Activated T-cell treated with anti-CD3 and anti-CD28 coated beads, Interleukin-2, amount 50 U/mL, for 4 hours (primary cell): ENCODE measurements at regions not wholly inside any gene's neighbourhood (a gene's known extent, or its start where the extent isn't known, plus 50 kb on each side); places are given as distances from the start of the nearest gene placed in this dataset.
"Not testable (repeated sequence)": the region's sequence is repeated elsewhere in the genome, so short reads cannot be mapped to it uniquely, and the experiment has no call there.

Experiments
- ATAC-seq, 2 donors: fragments of 200-7000 bp; cut with Tn5 transposase; one replicate each; pipeline ENCODE4 v1.10.0; 2021
- DNase-seq: peaks from one replicate; pipeline ENCODE4 v3.0.0-alpha.2; 2020
- H3K27me3 Mint-ChIP-seq: one replicate; pipeline ENCODE4 v1.8.0; 2021; ENCODE audit warnings: low read depth, mixed read lengths
- H3K36me3 Mint-ChIP-seq: one replicate; pipeline ENCODE4 v1.8.0; 2022; ENCODE audit warnings: mixed read lengths; ENCODE audit not compliant: insufficient read depth
- H3K4me1 Mint-ChIP-seq: one replicate; pipeline ENCODE4 v1.8.0; 2021; ENCODE audit warnings: low read depth, mixed read lengths
- H3K4me3 Mint-ChIP-seq: one replicate; pipeline ENCODE4 v1.8.0; 2021; ENCODE audit warnings: mild to moderate bottlenecking, moderate library complexity, mixed read lengths
- H3K9me3 Mint-ChIP-seq: one replicate; pipeline ENCODE4 v1.8.0; 2021; ENCODE audit warnings: mixed read lengths

DNA sequence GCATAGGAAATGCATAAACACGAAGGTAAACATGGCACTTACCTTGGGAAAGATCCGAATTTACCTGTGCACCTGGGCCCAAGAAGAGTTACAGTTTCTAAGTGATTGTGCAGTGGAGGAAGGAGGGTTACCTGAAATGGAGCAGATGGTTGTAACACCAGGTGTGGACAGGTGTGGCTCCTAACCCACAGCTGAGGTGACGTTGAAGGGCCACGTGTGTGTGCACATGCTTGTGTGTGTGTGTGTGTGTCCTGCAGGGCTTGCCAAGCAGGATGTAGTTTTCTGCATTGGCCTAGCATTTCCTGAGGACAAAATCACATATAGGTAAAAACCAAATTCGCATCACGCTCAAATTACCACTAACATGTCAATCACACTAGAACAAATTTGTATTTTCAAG lies 240.8 kb downstream of the ANKRD60 start:
- DNase-seq = no peak
- Mint-ChIP-seq H3K27me3 (peaks cover 12% of the 10 kb centered on the region), H3K4me1 (no peaks in the 10 kb centered on the region), H3K36me3 (no peaks in the 10 kb centered on the region), H3K4me3 (no peak overlapping the region), H3K9me3 (no peaks in the 10 kb centered on the region)
- no peak for ATAC-seq

DNA sequence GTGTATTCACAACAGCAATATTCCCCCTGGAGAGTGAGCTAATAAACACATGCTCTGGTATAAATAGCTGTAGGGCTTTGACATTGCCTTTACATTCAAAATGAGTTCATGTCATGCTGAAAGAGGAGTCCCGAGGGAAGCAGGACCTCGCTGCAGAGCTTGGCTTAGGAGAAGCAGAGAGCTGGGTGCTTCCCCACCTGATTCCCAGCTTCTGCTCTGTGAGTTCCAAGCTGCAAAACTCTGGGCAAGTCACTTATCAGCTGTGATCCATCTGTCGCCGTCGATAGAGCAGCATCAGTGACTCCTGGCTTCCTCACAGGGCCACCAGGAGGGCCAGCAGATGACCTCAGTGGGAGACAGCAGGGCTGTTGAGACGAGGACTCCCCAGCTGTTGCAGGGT lies 241.8 kb downstream of the ANKRD60 start:
- Mint-ChIP-seq H3K4me3 (no peak overlapping the region), H3K27me3 (peaks cover 12% of the 10 kb centered on the region), H3K36me3 (no peaks in the 10 kb centered on the region), H3K9me3 (no peaks in the 10 kb centered on the region), H3K4me1 (no peaks in the 10 kb centered on the region)
- no peak for ATAC-seq
- no peak for DNase-seq

- no peaks in the 10 kb centered on the region for H3K9me3 Mint-ChIP-seq
- no peak overlapping the region for H3K4me3 Mint-ChIP-seq
- ATAC-seq (no peak), DNase-seq (no peak)
- no peaks in the 10 kb centered on the region for H3K4me1 Mint-ChIP-seq
- H3K36me3 Mint-ChIP-seq = no peaks in the 10 kb centered on the region
- peaks cover 6% of the 10 kb centered on the region for H3K27me3 Mint-ChIP-seq
Measured at GRCh38 chr20:57985278-57985677, 243.2 kb downstream of the ANKRD60 start.

DNA sequence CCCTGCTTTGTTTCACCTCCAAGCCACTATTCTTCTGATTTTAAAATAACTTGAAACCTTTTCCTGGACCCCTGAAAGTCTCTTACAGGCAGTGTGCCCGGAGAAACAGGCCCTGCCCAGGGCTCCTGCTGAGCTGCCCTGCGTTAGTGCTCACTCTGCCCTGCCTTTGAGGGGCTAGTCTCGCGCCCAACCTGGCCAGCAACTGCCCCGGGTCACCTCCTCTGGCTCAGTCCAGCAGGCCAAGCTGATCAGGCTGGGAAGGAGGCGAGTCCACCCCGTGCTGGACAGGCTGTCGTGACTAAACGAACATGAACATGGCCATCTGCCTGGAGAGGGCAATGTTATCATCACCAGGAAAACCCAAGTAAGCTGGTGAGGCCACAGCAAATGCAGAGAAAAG lies 245.4 kb downstream of the ANKRD60 start:
- Mint-ChIP-seq H3K4me3 (no peak overlapping the region), H3K4me1 (no peaks in the 10 kb centered on the region), H3K9me3 (no peaks in the 10 kb centered on the region), H3K36me3 (no peaks in the 10 kb centered on the region), H3K27me3 (peaks cover 2% of the 10 kb centered on the region)
- ATAC-seq = no peak
- no peak for DNase-seq

DNA sequence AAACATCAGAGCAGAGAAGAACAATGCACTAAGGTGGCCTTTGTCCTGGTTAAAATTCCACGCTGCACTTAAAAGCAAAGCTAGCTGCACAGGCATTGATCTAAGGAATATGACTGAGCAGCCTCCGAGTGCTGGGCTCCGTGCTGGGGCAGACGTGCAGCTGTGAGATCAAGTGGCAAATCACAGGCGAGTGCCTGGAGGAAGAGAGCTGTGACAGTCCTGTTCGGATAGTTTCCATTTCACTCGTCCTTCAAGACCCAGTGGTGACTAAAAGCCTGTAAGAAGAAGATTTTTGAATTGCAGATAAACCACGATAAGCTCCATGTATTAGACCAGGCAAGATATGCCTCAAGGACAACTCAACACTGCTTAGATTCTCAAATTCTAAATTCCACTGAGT lies 247.9 kb downstream of the ANKRD60 start:
- H3K36me3 Mint-ChIP-seq = no peaks in the 10 kb centered on the region
- H3K4me3 Mint-ChIP-seq = no peak overlapping the region
- no peak for ATAC-seq
- no peaks in the 10 kb centered on the region for H3K27me3 Mint-ChIP-seq
- no peaks in the 10 kb centered on the region for H3K9me3 Mint-ChIP-seq
- no peak for DNase-seq
- no peaks in the 10 kb centered on the region for H3K4me1 Mint-ChIP-seq

GRCh38 chr20:57977569-57977968 lies 250.9 kb downstream of the ANKRD60 start:
- Mint-ChIP-seq H3K27me3 (no peaks in the 10 kb centered on the region), H3K4me1 (no peaks in the 10 kb centered on the region), H3K4me3 (no peak overlapping the region), H3K9me3 (peaks cover 9% of the 10 kb centered on the region), H3K36me3 (no peaks in the 10 kb centered on the region)
- ATAC-seq (no peak), DNase-seq (no peak)

- Mint-ChIP-seq H3K9me3 (peaks cover 9% of the 10 kb centered on the region), H3K36me3 (no peaks in the 10 kb centered on the region), H3K4me1 (no peaks in the 10 kb centered on the region), H3K4me3 (no peak overlapping the region), H3K27me3 (no peaks in the 10 kb centered on the region)
- no peak for DNase-seq
- ATAC-seq = no peak
Measured at GRCh38 chr20:57977141-57977540, 251.3 kb downstream of the ANKRD60 start.

DNA sequence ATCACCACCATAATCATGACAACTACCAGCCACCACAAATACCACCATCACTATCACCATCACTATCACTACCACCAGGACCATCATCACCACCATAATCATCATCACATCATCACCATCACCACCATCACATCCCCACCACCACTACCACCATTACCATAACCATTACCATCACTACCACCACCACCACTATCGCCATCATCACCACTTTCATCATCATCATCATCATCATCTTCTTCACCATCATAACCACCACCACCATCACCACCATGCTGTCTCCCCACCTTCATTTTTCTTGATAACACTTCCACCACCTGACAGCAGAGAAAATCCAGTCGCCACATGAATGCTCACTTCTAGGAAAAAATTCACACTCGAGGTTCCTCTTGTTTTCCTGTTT lies 253.6 kb downstream of the ANKRD60 start:
- Mint-ChIP-seq H3K4me3 (no peak overlapping the region), H3K9me3 (peaks cover 9% of the 10 kb centered on the region), H3K27me3 (no peaks in the 10 kb centered on the region), H3K36me3 (no peaks in the 10 kb centered on the region), H3K4me1 (no peaks in the 10 kb centered on the region)
- DNase-seq = no peak
- no peak for ATAC-seq

GRCh38 chr20:57973886-57974285 lies 254.6 kb downstream of the ANKRD60 start:
- Mint-ChIP-seq H3K4me3 (no peak overlapping the region), H3K27me3 (peaks cover 3% of the 10 kb centered on the region), H3K9me3 (peaks cover 9% of the 10 kb centered on the region), H3K4me1 (no peaks in the 10 kb centered on the region), H3K36me3 (no peaks in the 10 kb centered on the region)
- ATAC-seq = no peak
- no peak for DNase-seq

DNA sequence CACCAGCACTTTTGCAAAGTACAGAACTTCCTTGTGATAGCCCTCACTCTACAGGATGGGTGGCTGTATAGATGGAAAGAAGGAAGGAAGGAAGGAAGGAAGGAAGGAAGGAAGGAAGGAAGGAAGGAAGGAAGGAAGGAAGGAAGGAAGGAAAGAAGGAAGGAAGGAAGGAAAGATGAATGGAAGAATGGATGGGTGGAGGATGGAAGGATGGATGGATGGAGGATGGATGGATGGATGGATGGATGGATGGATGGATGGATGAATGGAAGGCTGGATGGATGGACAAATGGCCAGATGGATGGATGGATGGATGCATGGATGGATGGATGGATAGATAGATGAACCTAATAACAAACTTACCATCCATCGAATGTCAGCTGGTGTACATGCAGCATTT lies 256.9 kb downstream of the ANKRD60 start:
- peaks cover 13% of the 10 kb centered on the region for H3K27me3 Mint-ChIP-seq

DNA sequence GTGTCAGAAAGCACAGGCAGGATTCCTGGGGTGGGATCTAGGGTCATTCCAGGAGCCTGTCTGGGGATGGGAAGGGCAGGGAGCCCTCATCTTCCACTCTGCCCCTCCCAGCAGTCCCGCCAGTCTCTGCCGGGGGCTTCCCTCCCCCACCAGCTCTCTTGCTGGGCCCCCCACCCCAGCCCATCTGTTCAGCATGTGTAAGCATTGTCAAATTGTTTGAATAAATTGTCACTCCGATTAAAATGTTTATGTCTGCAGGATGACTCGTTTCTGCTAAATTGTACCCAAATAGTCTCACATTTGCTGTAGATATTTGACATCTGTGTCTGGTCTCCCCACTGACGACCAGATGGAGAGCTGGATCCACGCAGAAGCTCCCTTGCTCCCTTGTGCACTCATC lies 257.6 kb downstream of the ANKRD60 start:
- Mint-ChIP-seq H3K36me3 (no peaks in the 10 kb centered on the region), H3K27me3 (peaks cover 13% of the 10 kb centered on the region), H3K4me1 (no peaks in the 10 kb centered on the region), H3K4me3 (no peak overlapping the region), H3K9me3 (peaks cover 9% of the 10 kb centered on the region)
- DNase-seq (no peak), ATAC-seq (no peak)

More for the DNA sequence above, 256.9 kb downstream of the ANKRD60 start:
- DNase-seq, H3K36me3 Mint-ChIP-seq, H3K4me1 Mint-ChIP-seq, ATAC-seq, H3K9me3 Mint-ChIP-seq, H3K4me3 Mint-ChIP-seq: not testable (repeated sequence)

DNA sequence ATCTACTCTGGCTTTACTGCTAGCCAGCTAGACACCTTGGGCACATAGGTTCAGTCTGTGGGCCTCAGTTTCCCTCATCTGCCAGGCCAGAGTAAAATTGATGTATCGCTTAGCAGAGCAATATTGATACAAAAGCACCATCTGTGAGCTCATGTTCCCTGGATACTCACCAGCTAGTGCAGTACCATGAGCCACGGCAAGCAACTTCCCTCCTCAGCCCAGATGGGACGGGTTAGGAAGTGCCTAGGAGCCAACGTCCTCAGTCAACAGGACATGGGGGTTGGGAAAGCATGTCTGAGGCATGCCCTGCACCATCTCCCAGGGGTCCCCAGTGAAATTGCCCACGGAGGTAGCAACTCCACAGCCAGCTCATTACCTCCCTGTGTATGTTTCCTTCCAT lies 258.3 kb downstream of the ANKRD60 start:
- H3K36me3 Mint-ChIP-seq = no peaks in the 10 kb centered on the region
- ATAC-seq (no peak), DNase-seq (no peak)
- H3K4me3 Mint-ChIP-seq = no peak overlapping the region
- H3K27me3 Mint-ChIP-seq = peaks cover 13% of the 10 kb centered on the region
- H3K9me3 Mint-ChIP-seq = peaks cover 9% of the 10 kb centered on the region
- no peaks in the 10 kb centered on the region for H3K4me1 Mint-ChIP-seq

- ATAC-seq = no peak
- peaks cover 15% of the 10 kb centered on the region for H3K27me3 Mint-ChIP-seq
- no peaks in the 10 kb centered on the region for H3K36me3 Mint-ChIP-seq
- no peaks in the 10 kb centered on the region for H3K9me3 Mint-ChIP-seq
- no peak for DNase-seq
- H3K4me1 Mint-ChIP-seq = no peaks in the 10 kb centered on the region
- no peak overlapping the region for H3K4me3 Mint-ChIP-seq
Measured at GRCh38 chr20:57968120-57968519, 258.3 kb upstream of the PMEPA1 start.

DNA sequence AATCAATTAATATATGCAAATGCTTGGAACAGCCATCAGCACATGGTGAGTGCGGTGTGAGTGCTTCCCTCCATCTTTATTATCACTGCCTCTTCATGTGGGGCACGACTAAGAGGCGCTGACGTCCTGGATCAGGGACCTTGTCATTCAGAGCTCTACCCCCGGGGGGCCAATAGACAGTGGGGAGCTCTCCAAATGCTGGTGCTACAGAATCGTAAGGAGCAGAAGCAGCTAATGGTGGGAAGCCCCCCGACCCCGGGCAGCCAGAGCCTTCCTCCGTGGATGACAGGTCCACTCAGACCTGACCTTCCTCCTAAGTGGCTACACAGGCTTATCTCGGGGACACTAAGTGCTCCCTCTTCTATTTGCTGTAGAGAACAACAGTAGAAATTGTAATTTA lies 257.5 kb upstream of the PMEPA1 start:
- Mint-ChIP-seq H3K4me1 (no peaks in the 10 kb centered on the region), H3K4me3 (no peak overlapping the region), H3K9me3 (no peaks in the 10 kb centered on the region), H3K27me3 (peaks cover 15% of the 10 kb centered on the region), H3K36me3 (no peaks in the 10 kb centered on the region)
- ATAC-seq (no peak), DNase-seq (no peak)

DNA sequence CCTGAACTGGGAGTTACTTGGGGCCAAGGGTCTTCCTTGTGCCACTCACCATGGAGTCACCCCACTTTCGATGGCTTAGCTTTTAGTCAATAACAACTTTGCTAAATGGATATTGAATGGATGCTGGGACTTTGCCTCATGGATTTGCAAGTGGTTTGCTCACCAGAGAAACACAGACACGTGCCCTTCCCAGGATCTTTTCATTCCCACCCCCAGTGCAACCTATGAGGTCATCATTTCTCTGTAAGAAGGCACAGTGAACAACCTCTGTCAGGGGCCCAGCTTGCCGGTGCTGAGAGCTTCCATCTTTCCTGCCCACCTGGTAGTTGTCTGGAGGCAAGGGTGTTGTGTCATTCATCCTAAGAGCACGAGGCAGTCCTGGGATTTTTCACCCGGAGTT lies 256.8 kb upstream of the PMEPA1 start:
- no peak for ATAC-seq
- no peaks in the 10 kb centered on the region for H3K4me1 Mint-ChIP-seq
- H3K4me3 Mint-ChIP-seq = no peak overlapping the region
- DNase-seq = no peak
- H3K9me3 Mint-ChIP-seq = no peaks in the 10 kb centered on the region
- H3K36me3 Mint-ChIP-seq = no peaks in the 10 kb centered on the region
- peaks cover 15% of the 10 kb centered on the region for H3K27me3 Mint-ChIP-seq

DNA sequence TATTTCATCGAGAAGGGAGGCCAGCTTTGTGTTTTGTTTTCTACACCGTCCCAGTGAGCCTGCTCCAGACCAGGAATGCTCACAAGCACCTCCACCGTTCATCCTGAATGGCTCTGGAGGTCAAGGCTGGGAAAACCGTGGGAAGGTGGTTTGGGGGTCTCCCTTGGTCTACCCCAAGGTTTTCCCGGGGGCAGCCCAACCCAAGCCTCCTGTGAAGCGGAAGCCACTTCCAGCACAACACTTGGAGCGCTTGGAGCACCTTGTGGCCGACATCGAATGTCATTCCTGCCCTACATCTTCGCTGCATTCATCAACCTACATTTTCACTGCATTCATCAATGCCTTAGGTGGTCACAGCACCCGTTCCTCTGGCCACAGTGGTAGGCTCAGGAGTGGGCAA lies 255.6 kb upstream of the PMEPA1 start:
- Mint-ChIP-seq H3K36me3 (no peaks in the 10 kb centered on the region), H3K9me3 (no peaks in the 10 kb centered on the region), H3K27me3 (peaks cover 15% of the 10 kb centered on the region), H3K4me1 (no peaks in the 10 kb centered on the region), H3K4me3 (no peak overlapping the region)
- DNase-seq (no peak), ATAC-seq (no peak)
